Heart left ventricle (tissue), 16 donors: ENCODE measurements at regions not wholly inside any gene's neighbourhood (a gene's known extent, or its start where the extent isn't known, plus 50 kb on each side); places are given as distances from the start of the nearest gene placed in this dataset.

Source experiments
- ATAC-seq, 4 donors: fragments of 200-7000 bp; cut with Tn5 transposase; one replicate each; pipeline ENCODE4 v1.9.1; 2020 to 2022; ENCODE audit warnings: moderate library complexity in 4 of 4, mild to moderate bottlenecking in 3 of 4, moderate number of reproducible peaks in 1 of 4
- DNase-seq, 5 donors: peaks; one replicate each; pipeline ENCODE4 v3.0.0-alpha.2; 2020
- H3K27ac ChIP-seq, 12 donors: fragments of 200-600 bp; sonication (generic) in 4 of 12; one replicate each; pipeline versions ENCODE4 v1.5.0 to v1.8.0; 2016 to 2022; ENCODE audit warnings: mild to moderate bottlenecking in 2 of 12
- H3K27me3 ChIP-seq, 9 donors: fragments of 200-600 bp; sonication (generic) in 2 of 9; one replicate each; pipeline versions ENCODE4 v1.5.1 to v1.8.0; 2016 to 2022; ENCODE audit warnings: mild to moderate bottlenecking in 3 of 9
- H3K36me3 ChIP-seq, 9 donors: fragments of 200-600 bp; sonication (generic) in 2 of 9; one replicate each; pipeline versions ENCODE4 v1.5.0 to v1.8.0; 2018 to 2022; ENCODE audit warnings: mild to moderate bottlenecking in 2 of 9
- H3K4me1 ChIP-seq, 12 donors: fragments of 200-600 bp; sonication (generic) in 4 of 12; one replicate each; pipeline versions ENCODE4 v1.5.0 to v1.8.0; 2016 to 2022; ENCODE audit warnings: mild to moderate bottlenecking in 3 of 12
- H3K4me3 ChIP-seq, 12 donors: fragments of 200-600 bp; sonication (generic) in 4 of 12; one replicate each; pipeline versions ENCODE4 v1.5.0 to v1.8.0; 2017 to 2022; ENCODE audit warnings: mild to moderate bottlenecking in 9 of 12, moderate library complexity in 4 of 12
- H3K9me3 ChIP-seq, 12 donors: fragments of 200-600 bp; sonication (generic) in 4 of 12; one replicate each; pipeline versions ENCODE4 v1.5.0 to v1.8.0; 2016 to 2022; ENCODE audit warnings: mild to moderate bottlenecking in 1 of 12
- CTCF ChIP-seq, 12 donors: fragments of 200-600 bp; sonication (generic) in 4 of 12; IDR thresholded peaks; one replicate each; pipeline versions ENCODE4 v1.5.0 to v1.8.0; 2018 to 2022; ENCODE audit warnings: antibody characterized with exemption in 12 of 12, mild to moderate bottlenecking in 5 of 12
- POLR2A ChIP-seq, 2 donors: fragments of 450-650 bp; IDR thresholded peaks; one replicate each; pipeline ENCODE4 v1.6.1; 2017; ENCODE audit warnings: antibody characterized with exemption in 2 of 2, mild to moderate bottlenecking in 2 of 2, moderate library complexity in 2 of 2
- WGBS, 4 donors: extraction: QIAGEN DNeasy Blood & Tissue Kit in 2 of 4; methylation state at CpG; one replicate each; pipeline versions ENCODE4 v1.1.5 to v1.1.7; 2013 to 2018; 5-methylcytosine and 5-hydroxymethylcytosine counted together
- intact Hi-C, 10 donors: fragments of 100-400 bp; cut with DNase I; formaldehyde crosslinking; loops; one replicate each; pipeline versions ENCODE4 v1.11.1 to v1.14.2; 2022
- donor health status: ischemic (EF 13 %, LVEDD 7.1; RV severe dilation, severe dysfunction).
- donor health status: healthy with polysubstance abuse.
- donor health status: DM: no; HTN: yes; CAD: no.
- donor health status: DM: no; HTN: no; CAD: no.
- donor health status: ischemic (EF 25% LVEDD 6.9; RV normal size, moderate dysfunction).
- donor health status: ischemic (EF 25% LVEDD 5.7; RV mildly dilated, moderate dysfunction).
- donor health status: healthy.
- donor health status: DM: yes; HTN: yes; CAD: no.
- donor health status: ischemic (EF 35%, LVEDD 5.7; RV mildly dilated, moderate dysfunction).
- donor health status: nonischemic (EF 11% LVEDD 7.7; RV severe dilation, severe dysfunction).
- donor health status: DM: yes; HTN: yes; CAD: no.
- donor health status: PGD.
- donor health status: ischemic (EF 29% LVEDD 5.4; RV normal size, mild dysfunction).
- donor health status: nonischemic (EF 23%, LVEDD 6.1; RV moderate dilation, normal function).

- TF ChIP-seq CTCF (IDR thresholded peaks at IDR 0.05) (no peak), POLR2A (IDR thresholded peaks at IDR 0.05) (no peak)
- Histone ChIP-seq H3K27me3 (no peaks in the 10 kb centered on the region), H3K9me3 (no peaks in the 10 kb centered on the region), H3K4me1 (peaks cover 0 to 10% (median 0%) of the 10 kb centered on the region in 12 donors), H3K36me3 (no peaks in the 10 kb centered on the region), H3K27ac (peak overlapping the region in 3 of 12 donors; percentile 17 to 49 (median 20)), H3K4me3 (no peak overlapping the region)
- DNase-seq (no peak), ATAC-seq (peak; percentile 44 to 90 (median 53))
- WGBS, 4 donors: 51 to 75% (median 68%) methylated on average over 3 to 4 of the region's 4 CpGs
- intact Hi-C loops: no loop called here
These were observed 332.0 kb downstream of the IRS2 start for GRCh38 chr13:109454167-109454917.

GRCh38 chr13:109451726-109452125 is 334.7 kb downstream of the IRS2 start:
- H3K27ac ChIP-seq: no peak overlapping the region
- WGBS, 4 donors: 61 to 65% (median 64%) methylated on average over 2 of the region's 2 CpGs
- peaks cover 0 to 10% (median 0%) of the 10 kb centered on the region in 12 donors for H3K4me1 ChIP-seq
- TF ChIP-seq POLR2A (IDR thresholded peaks at IDR 0.05) (no peak), CTCF (IDR thresholded peaks at IDR 0.05) (no peak)
- H3K9me3 ChIP-seq: no peaks in the 10 kb centered on the region
- intact Hi-C loops: no loop called here
- DNase-seq (no peak), ATAC-seq (no peak)
- no peak overlapping the region for H3K4me3 ChIP-seq
- H3K36me3 ChIP-seq: no peaks in the 10 kb centered on the region
- no peaks in the 10 kb centered on the region for H3K27me3 ChIP-seq

GRCh38 chr13:109448629-109449028 is 337.8 kb downstream of the IRS2 start:
- Histone ChIP-seq H3K27me3 (no peaks in the 10 kb centered on the region), H3K36me3 (no peaks in the 10 kb centered on the region), H3K9me3 (peaks cover 0 to 10% (median 0%) of the 10 kb centered on the region in 12 donors), H3K4me1 (no peaks in the 10 kb centered on the region), H3K4me3 (no peak overlapping the region), H3K27ac (no peak overlapping the region)
- ATAC-seq (no peak), DNase-seq (no peak)
- WGBS, 4 donors: 82 to 89% (median 84%) methylated on average over 8 of the region's 8 CpGs
- intact Hi-C loops: no loop called here
- TF ChIP-seq CTCF (IDR thresholded peaks at IDR 0.05) (no peak), POLR2A (IDR thresholded peaks at IDR 0.05) (no peak)

GRCh38 chr13:109447667-109448066 is 338.7 kb downstream of the IRS2 start:
- no peaks in the 10 kb centered on the region for H3K4me1 ChIP-seq
- DNase-seq (no peak), ATAC-seq (no peak)
- TF ChIP-seq POLR2A (IDR thresholded peaks at IDR 0.05): no peak
- TF ChIP-seq CTCF (IDR thresholded peaks at IDR 0.05): no peak
- H3K36me3 ChIP-seq: no peaks in the 10 kb centered on the region
- H3K27me3 ChIP-seq: no peaks in the 10 kb centered on the region
- peaks cover 0 to 17% (median 0%) of the 10 kb centered on the region in 12 donors for H3K9me3 ChIP-seq
- H3K27ac ChIP-seq: no peak overlapping the region
- 61 to 89% (median 86%) methylated on average over 3 to 4 of the region's 4 CpGs for WGBS, 4 donors
- intact Hi-C loops: no loop called here
- no peak overlapping the region for H3K4me3 ChIP-seq
